Prostate gland (tissue), 2 donors: ENCODE measurements at regions not wholly inside any gene's neighbourhood (a gene's known extent, or its start where the extent isn't known, plus 50 kb on each side); places are given as distances from the start of the nearest gene placed in this dataset.

Source experiments
- POLR2A ChIP-seq: fragments of 450-650 bp; IDR thresholded peaks from one replicate; pipeline ENCODE4 v1.6.1; 2016; ENCODE audit warnings: antibody characterized with exemption, mild to moderate bottlenecking
- POLR2AphosphoS5 ChIP-seq: sonication (generic); formaldehyde crosslinking; IDR thresholded peaks from one replicate; pipeline ENCODE4 v1.6.1; 2017; ENCODE audit warnings: antibody characterized with exemption
- TF ChIP-seq, protein P1 (sequence below), 4 experiments: fragments of 200-600 bp in 2 of 4; fragments of 450-650 bp in 2 of 4; sonication (generic) in 2 of 4; IDR thresholded peaks; 1 replicate in 3 of 4; 2 replicates in 1 of 4; pipeline ENCODE4 v1.5.1; 2016 to 2019; ENCODE audit warnings: antibody characterized with exemption in 4 of 4, mild to moderate bottlenecking in 2 of 4, moderate library complexity in 2 of 4

DNA sequence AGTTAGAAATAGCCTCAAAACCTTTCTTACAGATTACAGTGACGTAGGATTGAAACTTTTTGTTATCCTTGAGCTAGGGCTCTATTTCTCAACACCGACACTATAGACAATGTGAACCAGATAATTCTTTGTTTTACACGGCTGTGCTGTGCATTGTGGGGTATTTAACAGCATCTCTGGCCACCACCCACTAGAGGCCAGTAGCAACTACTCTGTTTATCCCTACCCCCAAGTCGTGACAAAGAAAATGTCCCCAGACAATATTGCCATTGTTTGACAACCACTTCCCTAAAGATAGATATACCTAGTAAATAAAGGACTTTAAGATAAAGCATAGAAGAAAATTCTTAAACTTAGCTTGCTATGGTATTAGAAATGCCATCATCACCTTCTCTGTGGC is 359.6 kb downstream of the ARL4A start:
- TF ChIP-seq, protein P1, sequence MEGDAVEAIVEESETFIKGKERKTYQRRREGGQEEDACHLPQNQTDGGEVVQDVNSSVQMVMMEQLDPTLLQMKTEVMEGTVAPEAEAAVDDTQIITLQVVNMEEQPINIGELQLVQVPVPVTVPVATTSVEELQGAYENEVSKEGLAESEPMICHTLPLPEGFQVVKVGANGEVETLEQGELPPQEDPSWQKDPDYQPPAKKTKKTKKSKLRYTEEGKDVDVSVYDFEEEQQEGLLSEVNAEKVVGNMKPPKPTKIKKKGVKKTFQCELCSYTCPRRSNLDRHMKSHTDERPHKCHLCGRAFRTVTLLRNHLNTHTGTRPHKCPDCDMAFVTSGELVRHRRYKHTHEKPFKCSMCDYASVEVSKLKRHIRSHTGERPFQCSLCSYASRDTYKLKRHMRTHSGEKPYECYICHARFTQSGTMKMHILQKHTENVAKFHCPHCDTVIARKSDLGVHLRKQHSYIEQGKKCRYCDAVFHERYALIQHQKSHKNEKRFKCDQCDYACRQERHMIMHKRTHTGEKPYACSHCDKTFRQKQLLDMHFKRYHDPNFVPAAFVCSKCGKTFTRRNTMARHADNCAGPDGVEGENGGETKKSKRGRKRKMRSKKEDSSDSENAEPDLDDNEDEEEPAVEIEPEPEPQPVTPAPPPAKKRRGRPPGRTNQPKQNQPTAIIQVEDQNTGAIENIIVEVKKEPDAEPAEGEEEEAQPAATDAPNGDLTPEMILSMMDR (IDR thresholded peaks at IDR 0.05) = no peak
- no peak for TF ChIP-seq POLR2A
- no peak for TF ChIP-seq POLR2AphosphoS5
